ENCODE measurements at regions not wholly inside any gene's neighbourhood (a gene's known extent, or its start where the extent isn't known, plus 50 kb on each side); places are given as distances from the start of the nearest gene placed in this dataset.
"Not testable (repeated sequence)": the region's sequence is repeated elsewhere in the genome, so short reads cannot be mapped to it uniquely, and the experiment has no call there.

DNA sequence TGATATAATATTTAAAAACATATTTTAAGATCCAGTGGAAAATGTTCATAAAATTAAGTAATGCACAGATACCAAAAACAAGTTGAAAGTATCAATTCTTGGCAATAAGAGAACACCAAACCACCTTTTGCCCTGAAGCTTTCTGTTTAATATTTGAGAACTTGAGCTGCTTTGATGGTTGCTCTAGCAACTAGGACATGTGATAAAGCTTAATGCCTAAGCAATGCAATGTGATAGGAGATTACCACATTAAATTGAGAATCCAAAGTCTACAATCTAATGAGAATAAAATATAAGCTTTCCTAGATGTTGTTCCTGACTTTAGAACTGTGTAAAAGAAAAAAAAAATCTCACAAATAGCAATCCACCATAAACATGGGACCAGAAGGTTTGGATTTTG lies 1367.5 kb upstream of the PCDH9 start:
- DNase-seq = no peak

DNA sequence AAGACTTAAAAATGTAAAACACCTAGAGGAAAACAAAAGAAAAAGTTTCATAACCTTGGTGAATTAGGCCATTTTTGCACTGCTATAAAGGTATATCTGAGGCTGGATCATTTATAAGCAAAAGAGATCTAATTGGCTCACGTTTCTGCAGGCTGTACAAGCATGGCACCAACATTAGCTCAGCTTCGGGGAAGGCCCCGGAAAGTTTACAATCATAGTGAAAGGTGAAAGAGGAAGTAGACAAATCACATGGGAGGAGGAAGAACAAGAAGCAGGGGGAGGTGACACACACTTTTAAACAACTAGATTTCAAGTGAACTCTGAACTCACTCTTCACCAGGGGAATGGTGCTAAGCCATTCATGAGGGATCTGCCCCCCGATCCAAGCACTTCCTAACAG lies 1358.5 kb upstream of the PCDH9 start:
- DNase-seq = no peak

DNA sequence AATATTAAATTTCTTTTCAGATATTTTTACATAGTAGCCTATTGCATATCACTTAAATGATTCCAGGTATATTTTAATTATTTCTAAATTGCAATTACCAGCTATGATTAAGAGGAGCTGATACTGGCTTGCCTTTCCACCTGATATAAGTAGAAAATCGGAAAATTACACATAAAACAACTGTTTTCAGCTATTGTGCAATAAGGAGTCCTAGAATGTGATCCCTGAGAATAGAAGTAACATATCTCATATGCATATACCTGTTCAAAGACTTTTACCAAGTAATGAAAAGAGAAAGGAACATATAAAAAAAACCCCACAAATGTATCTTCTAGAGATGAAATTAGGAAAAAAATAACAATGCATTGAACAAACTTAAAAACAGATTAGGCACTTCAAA lies 1354.6 kb upstream of the PCDH9 start:
- no peak for DNase-seq

DNA sequence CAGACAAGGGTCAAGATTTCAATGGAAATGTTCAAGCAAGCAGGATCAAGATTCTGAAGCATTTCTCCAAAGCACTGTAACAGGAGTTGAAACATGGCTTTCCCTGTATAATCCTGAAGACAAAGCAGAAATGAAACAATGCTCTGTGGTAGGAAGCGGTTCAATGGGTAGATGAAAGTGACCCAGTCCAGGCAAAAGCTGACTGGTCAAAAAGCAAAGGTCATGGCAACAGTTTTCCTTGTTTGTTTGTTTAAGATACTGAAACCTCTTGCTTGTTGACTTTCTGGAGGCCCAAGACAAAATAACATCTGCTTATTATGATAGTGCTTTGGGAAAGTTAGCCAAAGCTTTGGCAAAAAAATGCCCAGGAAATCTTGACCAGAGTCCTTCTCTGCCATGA lies 1343.9 kb upstream of the PCDH9 start:
- no peak for DNase-seq

DNA sequence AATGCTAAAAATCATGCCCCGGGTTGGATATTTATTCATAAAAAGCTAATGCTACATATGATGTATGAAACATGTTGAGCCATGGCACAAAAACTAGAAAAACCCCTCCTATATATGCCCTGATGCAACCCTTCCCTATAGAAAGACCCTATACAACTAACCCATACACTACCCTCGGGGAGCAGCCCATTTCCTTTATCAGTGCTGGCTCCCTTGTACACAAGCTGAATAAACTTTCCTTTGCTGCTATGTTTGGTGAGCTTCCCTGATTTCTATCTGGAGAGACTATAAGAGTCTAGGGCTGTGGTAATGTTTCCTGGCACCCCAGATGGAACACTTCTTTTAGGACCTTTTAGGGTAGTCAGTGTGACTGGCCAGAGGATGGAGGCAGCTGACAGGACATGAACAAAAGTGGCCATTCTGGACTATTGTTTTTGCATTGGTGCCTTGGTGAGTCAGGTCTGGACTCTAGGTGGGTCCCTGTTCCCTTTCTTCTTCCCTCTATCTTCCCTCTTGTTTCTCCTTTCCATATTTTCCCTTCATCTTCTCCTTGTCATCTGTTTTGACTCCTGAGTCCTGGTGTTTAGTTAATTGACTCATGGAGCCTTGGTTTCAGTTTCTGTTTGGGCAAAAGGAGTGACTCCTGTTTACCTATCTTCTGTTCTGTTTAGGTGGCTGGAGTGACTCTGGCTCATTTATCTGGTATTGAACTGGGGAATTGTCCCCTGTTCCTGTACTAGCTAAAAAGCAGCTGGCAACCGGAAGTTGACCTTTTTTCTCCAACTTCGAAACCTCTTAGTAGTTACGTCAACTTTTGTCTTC lies 1321.8 kb upstream of the PCDH9 start:
- DNase-seq = no peak

DNA sequence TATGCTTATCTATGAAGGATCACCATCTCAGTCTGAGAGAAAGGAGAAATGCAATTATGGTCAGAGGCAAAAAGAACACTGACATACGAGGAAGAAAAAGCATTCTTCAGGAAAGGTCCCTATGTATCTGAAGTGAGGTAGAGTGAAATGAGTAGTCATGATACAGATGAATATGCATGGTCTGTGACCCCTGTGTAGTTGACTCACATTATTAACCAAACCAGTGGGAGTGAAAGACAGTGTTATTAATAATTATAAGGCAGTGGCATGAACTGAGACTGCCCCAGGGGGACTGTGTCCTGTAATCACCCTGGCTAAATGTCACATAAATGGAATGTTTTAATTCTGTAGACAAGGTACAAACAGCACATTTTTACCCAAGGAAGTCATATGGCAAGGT lies 1320.2 kb upstream of the PCDH9 start:
- no peak for DNase-seq

DNA sequence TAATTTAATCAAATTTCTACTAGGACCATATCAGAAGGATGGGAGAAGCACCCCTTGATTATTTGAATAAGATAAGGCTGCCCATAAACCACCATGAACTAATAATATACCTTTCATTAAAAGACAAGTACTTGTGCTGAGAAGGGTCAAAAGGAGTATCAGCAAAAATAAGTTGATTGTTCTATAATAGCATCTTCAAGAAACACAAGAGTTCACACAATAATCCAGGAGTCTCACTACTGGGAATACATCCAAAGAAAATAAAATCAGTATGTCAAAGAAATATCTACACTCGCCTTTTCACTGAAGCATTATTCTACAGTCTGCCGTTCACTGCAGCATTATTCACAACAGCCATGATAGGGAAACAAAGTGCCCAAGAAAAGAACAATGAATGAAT lies 1310.1 kb upstream of the PCDH9 start:
- no peak for DNase-seq

DNA sequence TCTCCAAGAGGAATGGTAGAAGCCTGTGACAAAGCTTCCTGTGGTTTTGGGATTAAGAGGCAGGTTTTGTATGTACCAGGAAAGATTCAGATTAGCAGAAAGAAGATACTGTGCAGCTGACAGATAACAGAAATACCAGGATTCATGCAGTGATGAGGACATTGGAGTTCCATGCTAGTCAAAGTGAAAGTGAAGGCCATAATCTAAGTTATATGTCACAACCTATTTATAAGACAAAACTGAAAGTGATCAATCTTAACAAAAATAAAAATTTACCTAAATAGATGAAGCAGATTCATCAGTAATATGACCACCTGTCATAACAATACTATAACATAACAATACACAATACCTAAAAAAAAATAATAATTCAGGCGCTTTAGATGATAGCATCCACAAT lies 1305.2 kb upstream of the PCDH9 start:
- DNase-seq = no peak

DNA sequence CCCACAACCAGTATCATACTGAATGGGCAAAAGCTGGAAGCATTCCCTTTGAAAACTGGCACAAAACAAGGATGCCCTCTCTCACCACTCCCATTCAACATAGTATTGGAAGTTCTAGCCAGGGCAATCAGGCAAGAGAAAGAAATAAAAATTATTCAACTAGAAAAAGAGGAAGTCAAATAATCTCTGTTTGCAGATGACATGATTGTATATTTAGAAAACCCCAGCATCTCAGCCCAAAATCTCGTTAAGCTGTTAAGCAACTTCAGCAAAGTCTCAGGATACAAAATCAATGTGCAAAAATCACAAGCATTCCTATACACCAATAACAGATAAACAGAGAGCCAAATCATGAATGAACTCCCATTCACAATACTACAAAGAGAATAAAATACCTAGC lies 1297.0 kb upstream of the PCDH9 start:
- DNase-seq = not testable (repeated sequence)

DNA sequence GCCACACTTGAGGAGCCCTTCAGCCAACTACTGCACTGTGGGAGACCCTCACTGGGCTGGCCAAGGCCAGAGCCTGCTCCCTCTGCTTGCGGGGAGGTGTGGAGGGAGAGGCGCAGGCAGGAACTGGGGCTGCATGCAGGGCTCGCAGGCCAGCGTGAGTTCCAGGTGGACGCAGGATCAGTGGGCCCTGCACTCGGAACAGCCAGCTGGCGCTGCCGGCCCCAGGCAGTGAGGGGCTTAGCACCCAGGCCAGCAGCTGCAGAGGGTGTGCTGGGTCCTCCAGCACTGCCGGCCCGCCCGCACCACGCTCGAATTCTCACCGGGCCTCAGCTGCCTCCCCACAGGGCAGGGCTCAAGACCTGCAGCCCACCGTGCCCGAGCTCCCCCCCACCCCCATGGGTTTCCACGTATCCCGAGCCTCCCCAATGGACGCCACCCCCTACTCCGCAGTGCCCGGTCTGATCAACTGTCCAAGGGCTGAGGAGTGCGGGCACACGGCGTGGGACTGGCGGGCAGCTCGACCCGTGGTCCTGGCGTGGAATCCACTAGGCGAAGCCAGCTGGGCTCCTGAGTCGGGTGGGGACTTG lies 1293.8 kb upstream of the PCDH9 start:
- DNase-seq = no peak

DNA sequence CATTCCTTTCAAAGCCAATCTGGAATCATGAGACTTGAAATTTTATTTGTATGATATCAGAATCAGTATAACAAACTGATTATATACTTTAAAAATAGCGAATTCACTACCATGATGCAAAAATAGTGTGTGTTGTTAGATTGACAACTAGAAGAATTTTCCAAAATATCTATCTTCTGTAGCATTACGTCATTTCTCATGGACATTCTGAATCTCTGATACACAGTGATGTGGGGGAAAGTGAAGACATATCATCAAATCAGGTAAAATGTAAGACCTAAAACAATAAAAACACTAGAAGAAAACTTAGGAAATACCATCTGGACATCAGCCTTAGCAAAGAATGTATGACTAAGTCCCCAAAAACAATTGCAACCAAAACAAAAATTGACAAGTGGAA lies 1292.0 kb upstream of the PCDH9 start:
- no peak for DNase-seq

DNA sequence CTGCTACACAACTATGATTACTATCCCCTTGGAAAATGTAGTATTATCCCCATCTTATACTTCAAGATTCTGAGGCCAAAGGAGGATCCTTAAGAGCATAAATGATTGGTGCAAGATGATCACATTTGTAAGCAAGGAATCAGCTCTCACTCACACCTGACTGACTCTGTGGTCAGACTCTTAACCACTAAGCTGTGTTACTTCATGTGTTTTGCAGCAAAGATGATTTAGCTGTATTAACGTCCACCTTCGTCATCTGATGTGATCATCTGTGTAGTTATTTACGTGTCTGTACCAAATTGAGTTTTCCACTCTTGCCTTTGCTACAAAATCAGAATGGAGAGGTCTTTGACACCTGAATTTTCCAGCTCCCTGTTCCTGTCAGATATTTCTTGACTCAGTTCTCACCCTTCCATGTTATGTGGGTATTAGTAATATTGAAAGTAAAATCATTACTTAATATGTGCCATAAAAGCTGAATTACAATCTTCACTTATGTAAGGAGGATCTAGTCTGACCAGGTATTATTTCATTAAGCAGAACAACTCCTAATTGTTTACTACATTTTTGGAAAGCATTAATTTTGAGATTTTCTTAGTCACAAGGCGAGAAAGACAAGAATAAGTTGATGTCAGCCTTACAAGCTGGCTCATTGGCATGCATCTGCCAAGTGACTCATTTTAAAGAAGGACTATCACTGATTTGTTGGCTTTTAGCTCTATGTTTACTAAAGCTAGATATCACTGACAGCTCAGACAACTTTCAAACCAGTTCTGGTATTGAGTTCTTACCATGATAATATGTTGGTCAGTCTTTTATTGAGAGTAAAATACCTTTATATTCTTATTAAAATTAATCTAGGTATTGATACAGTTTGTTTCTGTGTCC lies 1279.8 kb upstream of the PCDH9 start:
- no peak for DNase-seq

DNA sequence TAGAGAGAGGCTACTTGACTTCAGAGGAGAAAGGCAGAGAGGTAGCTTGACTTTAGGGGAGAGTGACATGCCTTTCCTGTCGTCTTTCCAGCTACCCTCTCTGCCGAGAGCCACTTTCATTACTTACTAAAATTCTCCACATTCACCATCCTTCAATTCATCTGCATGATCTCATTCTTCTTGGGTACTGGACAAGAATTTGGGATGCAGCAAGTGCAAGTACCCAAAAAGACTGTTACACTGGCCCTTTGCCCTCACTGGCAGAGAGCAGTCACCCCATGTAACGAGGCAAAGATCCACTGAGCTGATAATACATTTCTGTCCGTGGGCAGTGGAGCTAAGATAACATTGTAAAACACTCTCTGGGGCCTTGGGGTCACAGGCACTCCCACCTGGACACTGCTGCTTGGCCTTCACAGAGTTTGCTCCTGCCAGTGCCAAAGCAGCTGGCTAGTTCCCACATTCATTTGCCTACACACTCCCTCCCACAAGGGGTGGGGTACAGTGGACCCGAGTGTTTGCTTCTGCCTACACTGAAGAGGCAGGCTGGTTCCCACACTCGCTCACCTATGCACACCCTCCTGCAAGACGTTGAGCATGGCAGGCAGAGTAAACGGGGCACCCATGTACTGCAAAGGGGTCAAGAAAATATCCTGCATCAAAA lies 1276.9 kb upstream of the PCDH9 start:
- no peak for DNase-seq

DNA sequence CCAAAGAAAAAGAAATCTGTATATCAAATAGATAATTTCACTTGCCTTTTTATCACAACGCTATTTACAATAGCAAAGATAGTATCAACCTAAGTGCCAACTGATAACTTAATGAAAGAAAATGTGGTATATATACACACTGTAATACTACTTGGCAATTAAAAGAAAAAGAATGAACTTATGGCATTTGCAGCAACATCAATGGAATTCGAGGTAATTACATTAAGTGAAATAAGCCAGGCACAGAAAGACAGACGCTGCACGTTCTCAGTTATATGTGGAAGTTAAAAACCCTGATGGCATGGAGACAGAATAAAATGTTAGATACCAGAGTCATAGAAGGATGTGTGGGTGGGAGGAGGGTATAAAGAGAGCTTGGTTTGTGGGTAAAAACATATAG lies 1260.5 kb upstream of the PCDH9 start:
- DNase-seq = no peak

DNA sequence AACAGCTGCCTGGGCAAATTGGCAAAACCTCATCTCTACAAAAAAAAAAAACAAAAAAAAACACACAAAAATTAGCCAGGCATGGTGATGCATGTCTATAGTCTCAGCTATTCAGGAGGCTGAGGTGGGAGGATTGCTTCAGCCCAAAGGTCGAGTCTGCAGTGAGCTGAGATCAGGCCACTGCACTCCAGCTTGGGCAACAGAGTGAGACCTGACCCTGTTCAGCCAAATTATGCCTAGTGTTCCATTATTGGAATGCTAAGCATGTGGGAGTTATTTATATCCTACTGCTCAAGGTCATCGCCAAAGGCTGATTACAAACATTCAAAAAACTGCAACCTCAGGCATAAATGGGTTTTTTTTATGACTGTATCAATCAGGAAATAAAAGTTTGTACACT lies 1251.0 kb upstream of the PCDH9 start:
- no peak for DNase-seq

DNA sequence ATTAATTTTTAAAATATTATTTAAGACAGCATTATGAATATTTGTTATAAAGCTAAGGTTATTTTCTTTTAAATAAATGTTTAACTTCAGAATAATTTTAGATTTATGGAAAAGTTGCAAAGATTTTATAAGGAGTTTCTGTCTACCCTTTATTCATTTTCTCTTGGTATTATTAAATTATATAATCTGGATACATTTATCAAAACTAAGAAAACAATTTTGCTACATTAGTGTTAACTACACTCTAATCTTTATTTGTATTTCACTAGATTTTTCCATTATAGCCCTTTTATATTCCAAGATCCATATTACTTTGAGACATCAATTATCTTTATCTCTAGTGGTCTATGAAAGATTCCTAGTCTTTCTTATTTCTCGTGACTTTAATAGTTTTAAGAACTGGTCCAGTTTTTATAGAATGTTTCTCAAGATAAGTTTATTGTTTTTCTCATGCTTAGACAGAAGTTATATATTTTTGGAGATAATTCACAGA lies 1243.7 kb upstream of the PCDH9 start:
- DNase-seq = no peak

DNA sequence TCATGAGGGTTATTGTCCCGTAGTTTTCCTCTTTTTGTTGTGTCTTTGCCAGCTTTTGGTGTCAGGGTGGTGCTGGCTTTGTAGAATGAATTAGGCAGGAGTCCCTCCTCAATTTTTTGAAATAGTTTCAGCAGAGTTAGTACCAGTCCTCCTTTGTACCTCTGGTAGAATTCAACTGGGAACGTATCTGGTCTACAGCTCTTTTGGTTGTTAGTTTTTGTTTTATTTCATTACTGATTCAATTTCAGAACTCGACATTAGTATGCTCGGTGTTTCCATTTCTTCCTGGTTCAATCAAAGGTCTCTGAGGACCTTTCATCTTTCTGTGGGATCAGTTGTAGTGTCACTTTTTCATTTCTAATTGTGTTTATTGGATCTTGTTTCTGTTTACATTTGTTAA lies 1237.0 kb upstream of the PCDH9 start:
- DNase-seq = no peak

DNA sequence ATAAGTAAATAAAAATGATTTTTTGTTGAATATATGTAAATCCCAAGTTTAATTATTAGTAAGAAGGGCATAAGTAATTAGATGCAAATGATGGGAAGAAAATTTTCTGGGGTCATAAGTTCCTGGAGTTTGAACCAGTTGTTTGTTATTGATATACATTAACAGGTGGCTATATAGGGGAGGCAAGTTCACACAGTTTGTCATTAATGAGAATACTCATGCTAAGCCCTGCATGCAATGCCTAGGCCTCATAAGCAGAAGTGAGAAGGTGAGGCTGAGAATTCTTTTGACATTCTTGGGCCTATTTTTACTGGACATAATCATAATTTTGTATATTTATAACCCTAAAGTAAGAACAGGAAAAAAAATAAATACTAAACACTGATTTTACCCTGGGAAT lies 1210.7 kb upstream of the PCDH9 start:
- no peak for DNase-seq

DNA sequence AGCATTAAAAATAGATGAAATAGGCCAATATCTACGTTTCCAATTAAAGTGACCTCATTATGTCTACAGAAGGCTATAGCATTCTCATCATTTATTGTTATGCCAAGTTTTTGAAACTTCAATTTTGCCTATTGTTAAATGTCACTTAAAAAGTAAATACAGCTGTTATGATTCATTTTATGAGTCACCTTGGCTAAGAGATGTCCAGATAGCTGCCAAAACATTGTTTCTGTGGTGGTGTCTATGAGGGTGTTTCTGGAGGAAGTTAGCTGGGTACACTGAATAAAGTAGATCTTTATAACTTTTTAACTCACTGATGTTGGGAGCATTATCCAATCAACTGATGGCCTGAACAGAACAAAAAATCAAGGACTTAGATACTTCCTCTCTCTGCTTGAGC lies 1209.7 kb upstream of the PCDH9 start:
- DNase-seq = no peak

DNA sequence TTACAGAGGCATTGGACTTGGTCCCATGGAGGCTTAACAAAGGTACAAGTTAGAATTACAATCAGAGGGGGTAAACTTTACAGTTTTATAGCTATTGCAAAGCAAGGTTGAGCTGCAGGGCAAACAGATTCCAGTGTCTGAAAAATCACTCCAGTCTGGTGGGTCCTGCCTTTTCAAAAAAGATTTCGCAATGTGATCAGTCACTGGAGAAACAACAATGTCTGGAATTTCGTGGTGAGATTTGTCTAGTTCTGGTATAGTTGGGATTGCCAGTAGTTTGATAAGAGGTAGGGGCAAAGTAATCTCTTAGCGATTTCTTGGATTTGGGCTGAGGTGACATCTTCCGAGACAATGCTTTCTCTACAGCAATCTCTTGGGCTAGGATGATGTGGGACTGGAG lies 1198.2 kb upstream of the PCDH9 start:
- no peak for DNase-seq

DNA sequence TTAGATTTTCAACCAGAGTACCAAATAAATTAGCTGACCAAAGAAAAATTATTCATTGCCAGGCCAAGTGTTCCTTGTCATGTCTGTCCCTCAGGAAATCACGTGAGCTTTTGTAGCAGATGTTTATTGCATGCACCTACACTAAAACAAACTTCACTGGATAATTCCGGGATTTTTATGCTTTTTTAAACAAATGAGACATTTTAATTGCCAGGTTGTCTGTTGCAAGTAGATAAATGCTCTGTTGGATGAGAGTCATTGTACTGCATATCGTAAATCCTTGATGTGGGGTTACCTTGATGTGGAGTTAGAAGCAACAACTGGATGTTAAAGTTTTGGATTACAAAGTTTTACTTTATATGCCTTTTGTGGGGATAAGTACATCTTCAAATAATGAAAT lies 1187.7 kb upstream of the PCDH9 start:
- DNase-seq = no peak

DNA sequence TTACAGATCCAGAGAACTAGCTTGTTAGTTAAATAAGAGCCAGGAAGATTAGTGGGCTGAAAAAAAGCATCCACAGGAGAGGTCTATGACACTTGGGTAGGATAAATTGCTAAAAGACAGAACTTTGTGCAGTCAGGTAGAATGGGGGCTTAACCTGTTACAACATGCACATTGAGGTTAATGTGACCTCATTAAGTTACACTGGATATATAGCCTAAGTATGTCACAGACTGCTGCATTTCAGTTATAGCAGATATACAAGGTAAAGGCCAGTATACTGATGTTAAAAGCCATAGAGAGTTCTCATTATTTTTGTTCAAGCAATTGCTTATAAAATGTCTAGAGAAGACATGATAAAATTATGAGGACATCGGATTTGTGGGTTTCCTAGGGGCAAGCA lies 1179.9 kb upstream of the PCDH9 start:
- no peak for DNase-seq

DNA sequence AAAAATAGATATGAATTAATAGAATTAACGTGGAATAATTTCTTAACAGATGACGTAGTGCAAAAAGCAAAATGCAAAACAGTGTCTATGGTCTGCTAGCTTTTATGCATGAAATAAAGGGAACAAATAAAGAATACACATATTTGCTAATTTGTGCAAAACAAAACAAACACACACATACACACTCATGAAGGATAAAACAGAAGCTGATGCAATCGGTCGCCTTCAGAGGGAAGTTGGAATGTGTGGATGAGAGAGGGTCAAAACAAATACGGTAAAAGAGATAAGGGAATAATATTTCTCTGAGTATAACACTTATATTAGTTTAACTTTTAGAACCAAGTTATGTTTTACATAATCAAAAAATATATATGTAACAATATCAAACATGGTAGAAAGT lies 1160.9 kb upstream of the PCDH9 start:
- DNase-seq = no peak
